NCI-H526 (cell line): ENCODE measurements at regions not wholly inside any gene's neighbourhood (a gene's known extent, or its start where the extent isn't known, plus 50 kb on each side); places are given as distances from the start of the nearest gene placed in this dataset.
"Not testable (repeated sequence)": the region's sequence is repeated elsewhere in the genome, so short reads cannot be mapped to it uniquely, and the experiment has no call there.

Source experiments
- DNase-seq, 2 experiments: peaks; one replicate each; lab custom pipeline; 2025; lab: John Stamatoyannopoulos, UW

DNA sequence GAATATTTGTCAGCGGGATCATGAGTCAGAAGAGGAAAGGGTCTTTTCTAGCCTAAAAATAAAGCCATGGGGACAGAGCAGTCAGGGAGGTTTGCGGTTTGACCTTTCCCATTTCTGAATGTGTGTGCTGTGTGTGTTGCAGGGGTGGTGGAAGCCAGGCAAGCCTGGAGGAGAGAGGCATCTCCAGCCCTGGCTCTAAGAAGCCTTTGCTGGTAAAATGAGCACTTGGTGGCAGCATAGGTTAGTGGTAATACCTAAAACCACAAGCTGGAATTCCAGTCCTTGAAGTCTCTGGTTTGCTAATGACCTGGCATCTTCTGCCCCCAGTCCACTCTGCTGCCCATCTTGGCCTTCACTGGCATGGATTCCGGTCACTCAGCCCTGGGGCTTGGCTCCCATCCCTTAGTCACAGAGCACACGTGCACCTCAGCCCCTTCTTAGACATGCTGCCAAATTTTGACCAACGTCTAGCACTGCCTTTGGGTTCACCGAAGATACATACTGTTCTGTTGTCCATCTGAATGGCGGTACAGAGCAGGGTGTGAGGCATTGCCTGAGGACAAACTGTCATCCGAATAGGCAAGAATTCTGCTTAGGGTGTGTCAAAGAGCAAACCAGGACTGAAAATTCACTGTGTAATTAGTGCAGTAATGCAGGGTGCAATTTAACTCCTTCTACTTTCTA is 52.7 kb downstream of the KCNA5 start:
- DNase-seq: peak in 1 of 2 experiments; percentile 6

GRCh38 chr12:5097786-5098185 is 54.1 kb downstream of the KCNA5 start:
- no peak for DNase-seq

DNA sequence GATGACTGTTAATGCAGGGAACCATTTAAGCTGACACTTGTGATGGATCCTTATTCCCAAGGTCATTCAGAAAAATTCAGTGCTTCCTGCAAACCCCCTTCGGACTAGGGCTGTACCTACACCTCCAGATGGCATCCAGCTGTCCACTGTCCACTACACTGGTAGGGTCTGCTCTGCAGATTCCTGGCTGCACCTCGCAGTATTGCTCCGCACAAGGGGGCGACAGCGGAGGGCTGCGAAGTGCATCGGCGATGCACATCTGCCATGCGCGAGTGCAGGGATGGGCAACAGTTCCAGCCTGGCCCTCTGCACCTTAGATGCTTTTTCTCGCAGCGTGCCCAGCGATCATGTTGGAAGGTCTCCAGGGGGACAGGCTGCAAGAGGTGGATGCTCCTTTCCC is 55.5 kb downstream of the KCNA5 start:
- DNase-seq: no peak

DNA sequence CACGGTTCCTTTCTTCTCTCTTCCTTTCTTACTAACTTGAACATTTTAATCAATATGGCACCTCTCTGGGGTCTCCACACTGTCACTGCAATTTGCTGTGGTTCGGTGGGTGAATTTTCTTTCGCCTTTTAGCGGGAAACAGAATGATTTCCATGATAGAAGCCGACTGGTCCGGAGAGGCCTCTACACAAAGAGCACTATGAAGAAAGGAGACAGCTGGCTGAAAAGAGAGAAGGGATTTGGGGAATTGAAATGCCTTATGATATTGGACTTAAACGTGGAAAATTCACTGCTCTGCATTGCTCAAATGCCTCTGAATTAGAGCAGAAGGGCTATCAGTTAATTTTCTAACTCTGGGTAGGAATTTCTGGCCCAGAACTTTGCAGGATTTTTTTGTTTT is 55.9 kb downstream of the KCNA5 start:
- DNase-seq: no peak

- DNase-seq: no peak
These were observed 58.0 kb downstream of the KCNA5 start for GRCh38 chr12:5101686-5102085.

GRCh38 chr12:5102261-5102789 is 58.6 kb downstream of the KCNA5 start:
- no peak for DNase-seq

GRCh38 chr12:5102806-5103205 is 59.1 kb downstream of the KCNA5 start:
- no peak for DNase-seq

DNA sequence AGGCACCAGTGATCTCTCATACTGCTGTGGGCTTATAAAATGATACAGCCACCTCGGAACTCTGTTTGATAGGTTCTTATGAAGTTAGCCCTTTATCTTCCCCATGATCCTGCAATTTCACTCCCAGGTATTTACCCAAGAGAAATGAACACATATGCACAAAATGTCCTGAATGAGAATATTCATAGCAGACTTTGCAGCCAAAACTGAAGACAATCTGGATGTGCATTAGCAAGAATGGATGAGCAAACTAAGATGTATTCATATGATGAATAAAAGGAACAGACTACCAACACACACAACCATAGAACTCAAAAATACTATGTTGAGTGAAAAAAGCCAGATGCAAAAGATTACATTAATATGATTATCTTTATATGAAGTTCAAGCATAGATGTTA is 66.7 kb downstream of the KCNA5 start:
- no peak for DNase-seq

DNA sequence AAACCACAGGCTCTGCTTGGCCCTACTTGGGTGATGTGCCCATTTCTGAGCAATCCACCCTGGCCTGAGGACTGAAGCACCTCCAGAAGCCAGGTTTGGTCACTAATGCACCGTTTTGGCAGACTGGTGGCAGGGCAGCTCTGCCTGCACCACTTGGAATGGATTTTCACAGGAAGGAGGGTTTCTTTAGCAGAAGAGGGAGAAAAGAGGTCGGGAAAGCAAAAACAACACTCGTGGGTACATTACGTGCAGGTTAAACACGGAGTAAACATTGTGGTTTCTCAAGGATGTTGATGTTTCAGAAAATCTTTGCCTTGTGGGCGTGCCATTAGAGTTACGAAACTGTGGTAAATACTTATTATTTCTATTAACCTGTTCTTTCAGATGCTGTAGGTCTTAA is 70.8 kb downstream of the KCNA5 start:
- no peak for DNase-seq

- DNase-seq: not testable (repeated sequence)
These were observed 78.1 kb downstream of the KCNA5 start for GRCh38 chr12:5121784-5122183.

DNA sequence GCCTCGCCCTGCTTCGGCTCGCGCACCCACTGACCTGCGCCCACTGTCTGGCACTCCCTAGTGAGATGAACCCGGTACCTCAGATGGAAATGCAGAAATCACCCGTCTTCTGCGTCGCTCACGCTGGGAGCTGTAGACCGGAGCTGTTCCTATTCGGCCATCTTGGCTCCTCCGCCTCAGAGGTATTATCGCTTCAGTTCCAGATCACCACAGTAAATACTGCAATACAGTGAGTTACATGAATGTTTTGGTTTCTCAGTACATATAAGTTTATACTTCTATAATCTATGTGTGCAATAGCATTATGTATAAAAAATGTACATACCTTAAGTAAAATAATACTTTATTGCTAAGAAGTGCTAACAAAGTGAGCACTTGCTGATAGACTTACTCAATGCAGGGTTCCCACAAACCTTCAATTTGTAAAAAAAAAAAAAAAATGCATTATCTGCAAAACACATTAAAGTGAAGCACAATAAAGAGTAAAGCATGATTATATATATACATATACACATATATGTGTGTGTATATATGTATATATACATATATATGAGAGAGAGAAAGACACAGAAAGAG is 78.7 kb downstream of the KCNA5 start:
- peak; percentile 29 to 37 for DNase-seq

- DNase-seq: no peak
These were observed 80.2 kb downstream of the KCNA5 start for GRCh38 chr12:5123921-5124320.

- no peak for DNase-seq
These were observed 80.7 kb downstream of the KCNA5 start for GRCh38 chr12:5124401-5124800.

GRCh38 chr12:5134861-5135525 is 91.3 kb downstream of the KCNA5 start:
- no peak for DNase-seq

DNA sequence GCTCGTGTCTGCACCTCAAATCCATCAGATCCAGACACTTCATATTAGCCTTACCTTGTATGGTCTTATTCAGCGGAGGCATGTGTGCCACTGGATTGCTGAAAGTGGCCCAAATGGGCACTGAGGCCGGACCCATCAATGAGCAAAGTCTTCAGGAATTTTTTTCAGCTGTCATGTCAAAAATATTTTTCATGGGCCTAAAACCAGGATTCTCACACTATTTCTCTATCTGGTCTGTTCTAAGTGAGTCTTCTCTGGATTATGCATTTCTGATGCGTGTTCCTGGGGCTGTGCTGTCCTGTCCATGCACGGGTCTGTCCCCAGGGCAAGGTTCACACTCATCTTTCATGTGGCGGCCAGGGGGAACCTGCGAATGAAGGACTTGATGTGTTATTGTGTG is 94.6 kb downstream of the KCNA5 start:
- DNase-seq: no peak

DNA sequence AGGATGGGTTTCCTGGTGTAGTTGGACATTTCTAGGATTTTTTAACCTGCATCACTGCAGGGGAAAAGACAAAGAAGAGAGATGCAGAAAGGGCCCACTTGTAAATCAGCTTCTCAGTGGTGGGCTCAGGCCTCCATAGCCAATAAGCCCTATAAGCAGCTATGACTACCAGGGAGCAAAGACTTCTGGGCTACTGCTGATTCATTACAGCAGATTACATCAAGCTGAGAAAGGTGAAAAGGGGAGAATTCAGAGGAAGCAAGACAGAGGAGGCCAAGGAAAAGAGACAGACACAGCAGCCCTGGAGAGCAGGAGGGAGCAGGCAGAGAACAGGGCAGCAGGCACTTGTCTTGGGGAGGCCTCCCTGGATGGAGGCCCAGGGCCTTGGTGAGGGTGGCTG is 95.2 kb downstream of the KCNA5 start:
- DNase-seq: no peak

GRCh38 chr12:5139751-5140150 is 96.1 kb downstream of the KCNA5 start:
- DNase-seq: no peak

GRCh38 chr12:5140190-5140589 is 96.5 kb downstream of the KCNA5 start:
- no peak for DNase-seq

DNA sequence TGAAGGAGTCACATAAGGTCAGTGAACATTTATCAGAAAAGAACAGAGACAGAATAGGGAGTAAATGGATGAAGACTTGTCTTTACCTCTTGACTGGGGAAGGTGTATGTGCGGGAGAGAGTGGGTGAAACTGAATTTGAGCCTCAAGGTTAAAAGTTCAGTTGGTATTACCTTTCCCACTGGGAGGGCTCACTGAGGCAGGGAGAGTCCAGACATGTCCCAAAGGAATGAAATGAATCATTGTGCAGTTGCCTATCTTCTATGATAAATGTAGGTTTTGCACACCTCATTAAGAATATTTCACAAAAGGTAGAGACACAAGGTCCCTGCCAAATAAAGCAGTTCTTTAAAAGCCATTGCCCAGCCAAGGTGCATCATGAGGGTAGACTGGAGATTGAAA is 105.2 kb downstream of the KCNA5 start:
- DNase-seq: no peak

DNA sequence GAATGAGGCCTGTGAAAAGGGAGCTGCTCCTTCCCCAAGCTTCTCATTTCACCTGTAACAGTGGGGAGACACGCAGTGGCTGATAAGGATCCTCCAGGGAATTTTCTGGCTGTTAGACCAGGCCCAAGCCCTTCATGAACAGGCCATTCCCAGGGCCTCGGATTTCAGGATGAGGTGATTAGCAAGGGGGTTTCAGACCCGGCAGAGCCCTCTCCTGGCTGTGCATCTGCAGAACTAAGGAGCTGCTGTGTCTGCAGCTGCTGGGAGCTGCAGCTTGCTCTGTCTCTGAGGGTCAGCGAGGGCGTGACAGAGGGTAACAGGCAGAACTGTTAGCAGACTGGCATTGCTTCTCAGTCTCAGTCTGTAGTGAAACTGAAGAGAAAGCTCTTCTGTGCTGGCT is 110.4 kb downstream of the KCNA5 start:
- peak in 1 of 2 experiments; percentile 34 for DNase-seq

DNA sequence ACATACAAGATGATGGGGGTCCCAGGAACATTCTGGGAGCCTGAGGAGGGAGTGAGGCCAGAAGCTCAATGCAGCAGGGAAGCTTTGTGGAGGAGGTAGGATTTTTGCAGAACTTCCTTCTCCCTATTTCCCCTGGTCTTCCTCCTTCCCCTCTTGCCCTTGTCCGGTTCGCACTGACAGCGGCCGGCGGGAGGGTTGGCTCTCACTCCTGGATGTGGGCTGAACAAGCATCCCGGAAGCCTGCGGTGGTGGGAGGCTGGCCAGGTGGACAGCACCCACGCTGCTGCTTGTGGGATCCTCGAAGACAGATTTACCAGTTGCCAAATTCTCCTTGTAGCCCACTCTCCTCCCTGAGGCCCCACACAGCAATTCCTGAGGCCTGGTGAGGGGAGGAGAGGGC is 112.2 kb downstream of the KCNA5 start:
- no peak for DNase-seq

DNA sequence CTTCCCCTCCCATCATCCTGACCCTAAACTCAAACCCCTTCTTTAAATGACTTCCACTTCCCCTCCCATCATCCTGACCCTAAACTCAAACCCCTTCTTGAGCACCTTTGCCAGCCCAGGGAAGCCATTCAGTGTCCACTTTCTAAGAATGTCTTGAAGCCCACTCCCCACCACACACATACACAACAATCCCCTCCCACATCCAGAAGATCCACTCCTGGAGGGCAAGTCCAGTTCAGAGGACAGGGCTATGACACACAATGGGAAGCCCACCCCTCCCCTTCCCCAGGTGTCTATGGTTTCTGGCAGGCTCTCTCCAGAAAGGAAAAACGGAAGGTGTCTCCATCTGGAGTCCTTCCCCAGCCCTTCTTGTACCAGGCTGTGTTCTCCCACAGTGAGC is 117.1 kb downstream of the KCNA5 start:
- no peak for DNase-seq

- no peak for DNase-seq
These were observed 120.0 kb downstream of the KCNA5 start for GRCh38 chr12:5163661-5164060.
